PC-3 (cell line): ENCODE measurements at regions not wholly inside any gene's neighbourhood (a gene's known extent, or its start where the extent isn't known, plus 50 kb on each side); places are given as distances from the start of the nearest gene placed in this dataset.

Experiments used
- EZH2 ChIP-seq: fragments of 300-600 bp; sonication (generic); IDR thresholded peaks from one replicate; pipeline ENCODE4 v1.6.1; 2017; ENCODE audit warnings: antibody characterized with exemption, mild to moderate bottlenecking, low read length; ENCODE audit not compliant: unreplicated experiment
- EZH2phosphoT487 ChIP-seq: fragments of 300-600 bp; sonication (generic); IDR thresholded peaks from 2 replicates; pipeline ENCODE4 v1.6.1; 2018; ENCODE audit warnings: mild to moderate bottlenecking, antibody characterized with exemption, low read length, borderline replicate concordance
- TF ChIP-seq, protein P1 (sequence below): fragments of 300-600 bp; sonication (generic); conservative IDR thresholded peaks from 2 replicates; pipeline ENCODE4 v1.5.1; 2017; ENCODE audit warnings: antibody characterized with exemption, low read depth, mild to moderate bottlenecking, low read length

DNA sequence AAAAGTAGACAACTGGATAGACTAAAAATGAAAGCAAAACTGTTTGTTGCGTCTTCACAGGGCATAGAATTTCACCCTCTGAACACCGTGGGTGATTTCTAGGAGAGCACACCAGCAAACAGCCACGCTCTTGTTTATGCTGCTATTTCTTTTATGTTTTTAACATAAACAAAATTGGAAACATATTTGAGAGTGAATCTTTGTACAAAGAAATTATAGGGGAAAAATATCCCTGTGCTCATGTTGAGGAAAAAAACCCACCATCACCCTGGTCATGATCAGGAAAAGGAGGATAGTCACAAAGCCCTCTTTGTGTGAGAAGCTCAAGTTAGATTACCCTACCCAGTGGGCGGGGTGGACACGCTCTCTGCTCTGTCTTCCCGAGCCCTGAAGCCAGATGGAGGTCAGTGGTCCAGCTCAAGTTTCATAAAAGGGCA lies 313.3 kb downstream of the SATB1 start:
- TF ChIP-seq, protein P1, sequence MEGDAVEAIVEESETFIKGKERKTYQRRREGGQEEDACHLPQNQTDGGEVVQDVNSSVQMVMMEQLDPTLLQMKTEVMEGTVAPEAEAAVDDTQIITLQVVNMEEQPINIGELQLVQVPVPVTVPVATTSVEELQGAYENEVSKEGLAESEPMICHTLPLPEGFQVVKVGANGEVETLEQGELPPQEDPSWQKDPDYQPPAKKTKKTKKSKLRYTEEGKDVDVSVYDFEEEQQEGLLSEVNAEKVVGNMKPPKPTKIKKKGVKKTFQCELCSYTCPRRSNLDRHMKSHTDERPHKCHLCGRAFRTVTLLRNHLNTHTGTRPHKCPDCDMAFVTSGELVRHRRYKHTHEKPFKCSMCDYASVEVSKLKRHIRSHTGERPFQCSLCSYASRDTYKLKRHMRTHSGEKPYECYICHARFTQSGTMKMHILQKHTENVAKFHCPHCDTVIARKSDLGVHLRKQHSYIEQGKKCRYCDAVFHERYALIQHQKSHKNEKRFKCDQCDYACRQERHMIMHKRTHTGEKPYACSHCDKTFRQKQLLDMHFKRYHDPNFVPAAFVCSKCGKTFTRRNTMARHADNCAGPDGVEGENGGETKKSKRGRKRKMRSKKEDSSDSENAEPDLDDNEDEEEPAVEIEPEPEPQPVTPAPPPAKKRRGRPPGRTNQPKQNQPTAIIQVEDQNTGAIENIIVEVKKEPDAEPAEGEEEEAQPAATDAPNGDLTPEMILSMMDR = no peak
- TF ChIP-seq EZH2phosphoT487 (no peak), EZH2 (no peak)
